HEK293T (cell line): ENCODE measurements at regions not wholly inside any gene's neighbourhood (a gene's known extent, or its start where the extent isn't known, plus 50 kb on each side); places are given as distances from the start of the nearest gene placed in this dataset.

Experiments used
- CTCF ChIA-PET: fragments of 350-600 bp; formaldehyde crosslinking; extraction: SDS; loops from one replicate; lab custom pipeline; 2021; ENCODE audit warnings: antibody characterized with exemption, inconsistent platforms; lab: Yijun Ruan, JAX
- POLR2A ChIA-PET: fragments of 350-600 bp; formaldehyde crosslinking; extraction: SDS; loops from one replicate; lab custom pipeline; 2020; ENCODE audit warnings: antibody characterized with exemption, inconsistent platforms; lab: Yijun Ruan, JAX
- DNase-seq: peaks from one replicate; pipeline ENCODE4 v3.0.0; 2012; ENCODE audit warnings: mixed read lengths; ENCODE audit errors: extremely low spot score
- ARNT ChIP-seq: fragments of 450-650 bp; IDR thresholded peaks from 2 replicates; pipeline ENCODE4 v1.6.1; 2017; ENCODE audit warnings: mild to moderate bottlenecking
- BHLHE40 ChIP-seq: fragments of 450-650 bp; IDR thresholded peaks from 2 replicates; pipeline ENCODE4 v1.6.1; 2016; ENCODE audit warnings: mild to moderate bottlenecking, moderate library complexity, borderline replicate concordance
- CTBP1 ChIP-seq: fragments of 450-650 bp; IDR thresholded peaks from 2 replicates; pipeline ENCODE4 v1.6.1; 2016; ENCODE audit warnings: borderline replicate concordance
- ELF4 ChIP-seq: fragments of 450-650 bp; IDR thresholded peaks from 2 replicates; pipeline ENCODE4 v1.6.1; 2017; ENCODE audit warnings: antibody characterized with exemption
- FOXA1 ChIP-seq: fragments of 450-650 bp; IDR thresholded peaks from 2 replicates; pipeline ENCODE4 v1.6.1; 2016; ENCODE audit warnings: mild to moderate bottlenecking
- FOXK2 ChIP-seq: fragments of 450-650 bp; IDR thresholded peaks from 2 replicates; pipeline ENCODE4 v1.6.1; 2016; ENCODE audit warnings: mild to moderate bottlenecking
- FOXM1 ChIP-seq: fragments of 450-650 bp; IDR thresholded peaks from 2 replicates; pipeline ENCODE4 v1.6.1; 2017; ENCODE audit warnings: mild to moderate bottlenecking, borderline replicate concordance
- HDGF ChIP-seq: fragments of 450-650 bp; IDR thresholded peaks from 2 replicates; pipeline ENCODE4 v1.6.1; 2017; ENCODE audit warnings: antibody characterized with exemption, borderline replicate concordance
- L3MBTL2 ChIP-seq: fragments of 450-650 bp; conservative IDR thresholded peaks from 2 replicates; pipeline ENCODE4 v1.6.1; 2016; ENCODE audit warnings: mild to moderate bottlenecking
- LEF1 ChIP-seq: fragments of 450-650 bp; IDR thresholded peaks from 2 replicates; pipeline ENCODE4 v1.6.1; 2017; ENCODE audit warnings: mild to moderate bottlenecking, borderline replicate concordance
- NFRKB ChIP-seq: fragments of 450-650 bp; IDR thresholded peaks from 2 replicates; pipeline ENCODE4 v1.6.1; 2016; ENCODE audit warnings: mild to moderate bottlenecking, moderate library complexity
- PKNOX1 ChIP-seq: fragments of 450-650 bp; IDR thresholded peaks from 2 replicates; pipeline ENCODE4 v1.6.1; 2016
- SP1 ChIP-seq: fragments of 450-650 bp; IDR thresholded peaks from 2 replicates; pipeline ENCODE4 v1.6.1; 2017
- SUZ12 ChIP-seq: fragments of 450-650 bp; IDR thresholded peaks from 2 replicates; pipeline ENCODE4 v1.6.1; 2016; ENCODE audit warnings: mild to moderate bottlenecking
- TARDBP ChIP-seq: fragments of 450-650 bp; IDR thresholded peaks from 2 replicates; pipeline ENCODE4 v1.6.1; 2016
- ZNF384 ChIP-seq: fragments of 450-650 bp; IDR thresholded peaks from 2 replicates; pipeline ENCODE4 v1.6.1; 2016

- no peak for TF ChIP-seq L3MBTL2
- TF ChIP-seq ARNT: no peak
- no peak for TF ChIP-seq NFRKB
- TF ChIP-seq BHLHE40: no peak
- no peak for TF ChIP-seq ZNF384
- TF ChIP-seq HDGF: no peak
- TF ChIP-seq PKNOX1: no peak
- TF ChIP-seq FOXM1: no peak
- TF ChIP-seq LEF1: no peak
- TF ChIP-seq SUZ12: no peak
- TF ChIP-seq TARDBP: no peak
- TF ChIP-seq ELF4: no peak
- TF ChIP-seq SP1: no peak
- TF ChIP-seq FOXA1: no peak
- no peak for TF ChIP-seq FOXK2
- no peak for TF ChIP-seq CTBP1
- ChIA-PET CTCF (no interaction called here), POLR2A (no interaction called here)
- DNase-seq: no peak
Observed at GRCh38 chr13:47463726-47464125, 537.3 kb downstream of the SUCLA2 start.

GRCh38 chr13:47463002-47463401, 538.1 kb downstream of the SUCLA2 start:
- POLR2A ChIA-PET: no interaction called here
- CTCF ChIA-PET: no interaction called here

GRCh38 chr13:47461816-47462215, 539.3 kb downstream of the SUCLA2 start:
- ChIA-PET POLR2A (no interaction called here), CTCF (interaction anchor here (0.6 kb wide), 1 partner anchor 22 kb away, joined by 3 read pairs; no protein-coding TSS in a partner anchor)
- DNase-seq: no peak
- TF ChIP-seq L3MBTL2 (no peak), ZNF384 (no peak), FOXK2 (no peak), BHLHE40 (no peak), FOXM1 (no peak), TARDBP (no peak), ARNT (no peak), CTBP1 (no peak), LEF1 (no peak), PKNOX1 (no peak), HDGF (no peak), FOXA1 (no peak), NFRKB (no peak), SP1 (no peak), SUZ12 (no peak), ELF4 (no peak)

More at GRCh38 chr13:47463002-47463401, 538.1 kb downstream of the SUCLA2 start:
- TF ChIP-seq ARNT (no peak), CTBP1 (no peak), TARDBP (no peak), SP1 (no peak), HDGF (no peak), ZNF384 (no peak)
- no peak for DNase-seq

GRCh38 chr13:47459512-47459911, 541.6 kb downstream of the SUCLA2 start:
- DNase-seq: no peak
- TF ChIP-seq HDGF (no peak), ZNF384 (no peak), PKNOX1 (no peak), TARDBP (no peak), ELF4 (no peak), CTBP1 (no peak), SP1 (no peak), ARNT (no peak), L3MBTL2 (no peak), FOXK2 (no peak), FOXM1 (no peak), LEF1 (no peak), NFRKB (no peak), BHLHE40 (no peak), FOXA1 (no peak), SUZ12 (no peak)
- POLR2A ChIA-PET: no interaction called here
- CTCF ChIA-PET: interaction anchor here (0.6 kb wide), 1 partner anchor 174 kb away, joined by 3 read pairs; no protein-coding TSS in a partner anchor

- no peak for DNase-seq
- TF ChIP-seq FOXA1: no peak
- no peak for TF ChIP-seq FOXK2
- no peak for TF ChIP-seq PKNOX1
- no peak for TF ChIP-seq CTBP1
- TF ChIP-seq ZNF384: no peak
- TF ChIP-seq L3MBTL2: no peak
- no peak for TF ChIP-seq LEF1
- no peak for TF ChIP-seq HDGF
- no peak for TF ChIP-seq TARDBP
- no peak for TF ChIP-seq SUZ12
- no peak for TF ChIP-seq NFRKB
- TF ChIP-seq SP1: no peak
- TF ChIP-seq FOXM1: no peak
- TF ChIP-seq ELF4: no peak
- no peak for TF ChIP-seq ARNT
- no peak for TF ChIP-seq BHLHE40
- POLR2A ChIA-PET: no interaction called here
- CTCF ChIA-PET: no interaction called here
Observed at GRCh38 chr13:47457626-47458025, 543.4 kb downstream of the SUCLA2 start.

- CTCF ChIA-PET: no interaction called here
- POLR2A ChIA-PET: no interaction called here
- no peak for TF ChIP-seq SUZ12
- DNase-seq: no peak
Observed at GRCh38 chr13:47455626-47456025, 545.4 kb downstream of the SUCLA2 start.
